Calu3 (cell line): ENCODE measurements at regions not wholly inside any gene's neighbourhood (a gene's known extent, or its start where the extent isn't known, plus 50 kb on each side); places are given as distances from the start of the nearest gene placed in this dataset.

Experiments used
- BruUV-seq: library from RNA; stranded (reverse); fragments of 400-500 nt; replicated peaks from 2 replicates; lab custom pipeline; 2021; lab: Mats Ljungman, UMichigan
- CTCF ChIA-PET: fragments of 300-600 bp; sonication (Branson Sonifier 250); formaldehyde crosslinking; loops from one replicate; lab custom pipeline; 2022; ENCODE audit warnings: antibody characterized with exemption; lab: Charles Lee
- DNase-seq: peaks from one replicate; pipeline ENCODE4 v3.0.0; 2022
- H3K27ac Mint-ChIP-seq: one replicate; pipeline ENCODE4 v1.8.0; 2022; ENCODE audit warnings: mixed read lengths; ENCODE audit not compliant: unreplicated experiment
- H3K27me3 Mint-ChIP-seq: one replicate; pipeline ENCODE4 v1.8.0; 2022; ENCODE audit warnings: mixed read lengths; ENCODE audit not compliant: unreplicated experiment
- H3K36me3 Mint-ChIP-seq: one replicate; pipeline ENCODE4 v1.8.0; 2022; ENCODE audit warnings: mild to moderate bottlenecking, moderate library complexity, mixed read lengths; ENCODE audit not compliant: insufficient read depth, unreplicated experiment
- H3K4me1 Mint-ChIP-seq: one replicate; pipeline ENCODE4 v1.8.0; 2022; ENCODE audit warnings: mild to moderate bottlenecking, low read depth, mixed read lengths; ENCODE audit not compliant: unreplicated experiment
- H3K4me3 Mint-ChIP-seq: one replicate; pipeline ENCODE4 v1.8.0; 2022; ENCODE audit warnings: mild to moderate bottlenecking, low read depth, moderate library complexity, mixed read lengths; ENCODE audit not compliant: unreplicated experiment
- H3K9me3 Mint-ChIP-seq: one replicate; pipeline ENCODE4 v1.8.0; 2022; ENCODE audit warnings: low read depth, mixed read lengths; ENCODE audit not compliant: unreplicated experiment
- intact Hi-C: fragments of 100-400 bp; cut with micrococcal nuclease; formaldehyde crosslinking; loops from one replicate; pipeline ENCODE4 v1.10.0; 2022; ENCODE audit not compliant: unreplicated experiment
- TF ChIP-seq, protein P1 (sequence below): fragments of 200-600 bp; IDR thresholded peaks from one replicate; pipeline ENCODE4 v1.8.0; 2022; ENCODE audit warnings: antibody characterized with exemption; ENCODE audit not compliant: unreplicated experiment

DNA sequence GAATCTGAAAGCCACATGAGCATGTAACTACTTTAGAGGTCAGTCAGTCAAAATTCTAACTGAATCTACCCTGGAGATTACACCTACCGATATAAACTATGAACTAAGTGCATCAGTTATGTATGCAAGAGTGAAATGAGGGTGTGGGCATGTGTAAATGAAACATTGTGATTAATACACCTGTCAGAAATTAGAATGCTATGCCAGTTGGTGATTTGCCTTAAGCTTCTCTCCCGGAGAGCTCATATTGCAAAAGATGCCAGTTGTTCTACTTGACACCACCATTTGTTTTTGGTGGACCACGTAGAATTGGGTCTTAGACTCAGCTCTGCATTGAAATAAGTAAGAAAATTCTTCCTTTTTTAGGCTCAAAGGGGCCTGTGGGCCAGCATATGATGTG, 91.0 kb upstream of the KBTBD8 start:
- CTCF ChIA-PET: no interaction called here
- H3K9me3 Mint-ChIP-seq: peaks cover 2% of the 10 kb centered on the region
- H3K4me1 Mint-ChIP-seq: no peaks in the 10 kb centered on the region
- H3K27me3 Mint-ChIP-seq: peaks cover 36% of the 10 kb centered on the region
- DNase-seq: no peak
- no peaks in the 10 kb centered on the region for H3K36me3 Mint-ChIP-seq
- no peak overlapping the region for H3K27ac Mint-ChIP-seq
- intact Hi-C loops: no loop called here
- BruUV-seq: no TSS peak
- H3K4me3 Mint-ChIP-seq: no peak overlapping the region
- TF ChIP-seq, protein P1, sequence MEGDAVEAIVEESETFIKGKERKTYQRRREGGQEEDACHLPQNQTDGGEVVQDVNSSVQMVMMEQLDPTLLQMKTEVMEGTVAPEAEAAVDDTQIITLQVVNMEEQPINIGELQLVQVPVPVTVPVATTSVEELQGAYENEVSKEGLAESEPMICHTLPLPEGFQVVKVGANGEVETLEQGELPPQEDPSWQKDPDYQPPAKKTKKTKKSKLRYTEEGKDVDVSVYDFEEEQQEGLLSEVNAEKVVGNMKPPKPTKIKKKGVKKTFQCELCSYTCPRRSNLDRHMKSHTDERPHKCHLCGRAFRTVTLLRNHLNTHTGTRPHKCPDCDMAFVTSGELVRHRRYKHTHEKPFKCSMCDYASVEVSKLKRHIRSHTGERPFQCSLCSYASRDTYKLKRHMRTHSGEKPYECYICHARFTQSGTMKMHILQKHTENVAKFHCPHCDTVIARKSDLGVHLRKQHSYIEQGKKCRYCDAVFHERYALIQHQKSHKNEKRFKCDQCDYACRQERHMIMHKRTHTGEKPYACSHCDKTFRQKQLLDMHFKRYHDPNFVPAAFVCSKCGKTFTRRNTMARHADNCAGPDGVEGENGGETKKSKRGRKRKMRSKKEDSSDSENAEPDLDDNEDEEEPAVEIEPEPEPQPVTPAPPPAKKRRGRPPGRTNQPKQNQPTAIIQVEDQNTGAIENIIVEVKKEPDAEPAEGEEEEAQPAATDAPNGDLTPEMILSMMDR: no peak

DNA sequence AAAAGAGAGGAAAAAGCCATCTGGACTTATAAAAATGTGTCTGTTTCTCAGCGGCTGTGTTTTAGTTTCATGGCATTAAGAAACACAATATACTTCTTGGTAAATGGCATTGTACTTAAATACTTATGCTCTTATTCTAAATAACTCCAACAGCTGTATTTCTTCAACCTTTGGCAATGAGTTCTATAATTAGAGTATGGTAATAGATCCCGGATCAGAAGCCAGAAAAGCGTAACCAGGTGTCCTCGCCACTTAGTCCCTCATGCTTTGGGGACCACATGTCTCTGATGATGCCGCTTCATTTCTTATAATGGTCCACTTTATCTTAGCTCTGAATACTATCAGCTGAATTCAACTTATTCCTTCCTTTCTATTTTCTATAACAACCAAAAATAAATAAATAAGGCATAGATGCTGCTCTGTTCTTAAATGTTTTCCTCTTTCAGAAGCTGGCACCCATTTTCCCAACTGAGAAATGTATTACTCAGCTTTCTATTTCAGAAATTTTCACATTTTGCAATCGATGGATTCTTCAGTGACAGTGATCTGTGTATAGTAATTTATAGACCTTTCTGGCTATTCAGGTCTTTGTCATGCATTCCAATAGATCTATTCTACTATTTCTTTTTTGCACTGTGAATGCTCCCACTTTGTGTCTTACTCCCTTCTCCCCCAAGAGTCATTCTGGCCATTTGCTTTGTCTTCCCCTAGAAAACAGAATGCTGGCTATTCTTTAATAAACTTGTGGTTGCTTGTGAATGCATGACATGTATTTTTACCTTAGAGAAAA, 87.6 kb upstream of the KBTBD8 start:
- H3K36me3 Mint-ChIP-seq: no peaks in the 10 kb centered on the region
- H3K9me3 Mint-ChIP-seq: peaks cover 5% of the 10 kb centered on the region
- TF ChIP-seq, protein P1: no peak
- no TSS peak for BruUV-seq
- peaks cover 13% of the 10 kb centered on the region for H3K27me3 Mint-ChIP-seq
- no peak for DNase-seq
- no peak overlapping the region for H3K27ac Mint-ChIP-seq
- no peaks in the 10 kb centered on the region for H3K4me1 Mint-ChIP-seq
- intact Hi-C loops: no loop called here
- H3K4me3 Mint-ChIP-seq: no peak overlapping the region
- CTCF ChIA-PET: no interaction called here

DNA sequence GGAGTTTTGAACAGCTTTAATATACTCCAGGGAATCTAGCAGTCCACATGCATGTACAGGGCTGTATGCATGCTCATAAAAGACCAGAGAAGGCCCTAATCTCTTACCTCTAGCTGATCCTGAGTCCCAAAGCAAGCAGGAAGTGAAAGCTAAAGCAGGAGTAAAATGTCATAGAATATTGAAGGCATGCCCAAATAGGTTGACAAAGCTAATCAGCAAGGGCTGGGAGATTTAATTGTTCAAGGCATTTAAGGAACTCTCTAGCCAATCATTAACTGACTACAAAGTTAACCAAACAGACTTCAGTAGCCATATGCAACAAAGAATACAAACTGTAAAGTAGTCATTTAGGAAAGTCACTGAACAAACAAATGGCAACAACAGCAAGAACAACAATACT, 85.8 kb upstream of the KBTBD8 start:
- no peaks in the 10 kb centered on the region for H3K4me1 Mint-ChIP-seq
- DNase-seq: no peak
- BruUV-seq: no TSS peak
- intact Hi-C loops: no loop called here
- H3K27ac Mint-ChIP-seq: no peak overlapping the region
- no peak overlapping the region for H3K4me3 Mint-ChIP-seq
- no peaks in the 10 kb centered on the region for H3K36me3 Mint-ChIP-seq
- H3K27me3 Mint-ChIP-seq: no peaks in the 10 kb centered on the region
- peaks cover 13% of the 10 kb centered on the region for H3K9me3 Mint-ChIP-seq
- TF ChIP-seq, protein P1: no peak
- CTCF ChIA-PET: no interaction called here

DNA sequence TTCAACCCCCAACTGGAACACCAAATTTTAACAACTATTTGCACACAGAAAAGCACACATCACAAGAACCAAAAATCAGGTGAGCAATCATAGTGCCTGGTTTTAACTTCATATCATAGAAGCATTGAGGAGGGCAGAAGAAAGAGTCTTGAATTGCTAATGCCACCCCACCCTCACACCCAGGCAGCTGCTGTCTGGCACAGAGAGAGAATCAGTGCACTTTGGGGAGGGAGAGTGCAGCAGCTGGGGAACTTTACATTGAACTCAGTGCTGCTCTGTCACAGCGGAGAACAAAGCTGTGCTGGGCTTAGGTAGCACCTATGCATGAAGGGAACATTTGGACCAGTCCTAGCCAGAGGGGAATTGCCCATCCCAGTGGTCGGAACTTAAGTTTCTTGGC, 76.0 kb upstream of the KBTBD8 start:
- BruUV-seq: no TSS peak
- TF ChIP-seq, protein P1: no peak
- H3K36me3 Mint-ChIP-seq: no peaks in the 10 kb centered on the region
- peaks cover 24% of the 10 kb centered on the region for H3K27me3 Mint-ChIP-seq
- H3K4me1 Mint-ChIP-seq: no peaks in the 10 kb centered on the region
- CTCF ChIA-PET: no interaction called here
- peaks cover 3% of the 10 kb centered on the region for H3K9me3 Mint-ChIP-seq
- intact Hi-C loops: no loop called here
- H3K27ac Mint-ChIP-seq: no peak overlapping the region
- DNase-seq: no peak
- H3K4me3 Mint-ChIP-seq: no peak overlapping the region
